ENCODE measurements at regions not wholly inside any gene's neighbourhood (a gene's known extent, or its start where the extent isn't known, plus 50 kb on each side); places are given as distances from the start of the nearest gene placed in this dataset.

DNA sequence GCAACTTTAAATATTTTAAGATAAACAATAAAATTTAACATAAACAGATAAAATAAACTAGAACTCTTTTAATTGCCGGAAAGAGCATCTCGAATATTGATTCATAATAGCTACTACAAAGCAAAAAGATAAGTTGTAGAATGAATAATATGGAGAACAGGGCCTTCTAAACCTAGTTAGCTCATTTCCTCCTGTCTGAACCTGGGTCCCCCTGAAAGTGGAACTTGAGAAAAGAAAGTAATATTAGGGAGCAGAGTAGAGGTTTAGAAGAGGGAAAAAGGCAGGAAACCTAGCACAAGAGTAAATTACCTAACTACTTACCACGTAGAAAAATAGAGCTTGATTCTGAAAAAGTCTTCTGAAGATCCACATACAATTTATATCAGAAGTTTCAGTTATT lies 80.7 kb upstream of the NETO1 start:
- no peaks in the 10 kb centered on the region for H3K79me1 ChIP-seq (ENCODE audit: insufficient read depth, low read depth, low read length, poor library complexity, severe bottlenecking)
- H2BK120ac ChIP-seq (ENCODE audit: low read depth, low read length, poor library complexity, severe bottlenecking), result no peak overlapping the region
- Mint-ChIP-seq H3K27me3 (ENCODE audit: low read depth) (no peaks in the 10 kb centered on the region), H3K27ac (no peak overlapping the region), H3K36me3 (ENCODE audit: insufficient read depth in 1 of 3, low read depth in 3 of 3) (no peaks in the 10 kb centered on the region), H3K4me1 (no peaks in the 10 kb centered on the region), H3K4me3 (no peak overlapping the region), H3K9me3 (no peaks in the 10 kb centered on the region)
- H3K4me1 ChIP-seq (ENCODE audit: insufficient read depth, low read length), result no peaks in the 10 kb centered on the region
- no peak overlapping the region for H2BK12ac ChIP-seq (ENCODE audit: insufficient read length, low read depth, low read length)
- no peaks in the 10 kb centered on the region for H4K20me1 ChIP-seq (ENCODE audit: control insufficient read depth, insufficient read depth, insufficient read length)
- no CpG with 5 or more reads among the region's 3 CpGs for WGBS (ENCODE audit: extremely low coverage, insufficient read length, low lambda C conversion rate)
- no peak overlapping the region for H4K8ac ChIP-seq (replicated peaks; ENCODE audit: insufficient read length, low read depth, low read length)
- H3K4me2 ChIP-seq (ENCODE audit: insufficient read depth, insufficient read length, low read length), result no peak overlapping the region
- no peak overlapping the region for H3K23ac ChIP-seq (ENCODE audit: insufficient read length, low read depth, low read length)
- DNase-seq, result no peak
- no peak overlapping the region for H4K91ac ChIP-seq (ENCODE audit: insufficient read length, low read depth, low read length)
- H3K9ac ChIP-seq (ENCODE audit: extremely low read depth, insufficient read length, low read length), result no peak overlapping the region
- no peak overlapping the region for H3K56ac ChIP-seq (ENCODE audit: insufficient read length, low read depth, low read length)
- H3K79me2 ChIP-seq (ENCODE audit: insufficient read depth, low read length), result no peaks in the 10 kb centered on the region
- no peaks in the 10 kb centered on the region for H3K9me3 ChIP-seq (ENCODE audit: control insufficient read depth, low read depth, low read length)
- TF ChIP-seq, protein P1, sequence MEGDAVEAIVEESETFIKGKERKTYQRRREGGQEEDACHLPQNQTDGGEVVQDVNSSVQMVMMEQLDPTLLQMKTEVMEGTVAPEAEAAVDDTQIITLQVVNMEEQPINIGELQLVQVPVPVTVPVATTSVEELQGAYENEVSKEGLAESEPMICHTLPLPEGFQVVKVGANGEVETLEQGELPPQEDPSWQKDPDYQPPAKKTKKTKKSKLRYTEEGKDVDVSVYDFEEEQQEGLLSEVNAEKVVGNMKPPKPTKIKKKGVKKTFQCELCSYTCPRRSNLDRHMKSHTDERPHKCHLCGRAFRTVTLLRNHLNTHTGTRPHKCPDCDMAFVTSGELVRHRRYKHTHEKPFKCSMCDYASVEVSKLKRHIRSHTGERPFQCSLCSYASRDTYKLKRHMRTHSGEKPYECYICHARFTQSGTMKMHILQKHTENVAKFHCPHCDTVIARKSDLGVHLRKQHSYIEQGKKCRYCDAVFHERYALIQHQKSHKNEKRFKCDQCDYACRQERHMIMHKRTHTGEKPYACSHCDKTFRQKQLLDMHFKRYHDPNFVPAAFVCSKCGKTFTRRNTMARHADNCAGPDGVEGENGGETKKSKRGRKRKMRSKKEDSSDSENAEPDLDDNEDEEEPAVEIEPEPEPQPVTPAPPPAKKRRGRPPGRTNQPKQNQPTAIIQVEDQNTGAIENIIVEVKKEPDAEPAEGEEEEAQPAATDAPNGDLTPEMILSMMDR (conservative IDR thresholded peaks at IDR 0.05), result no peak
- no peak overlapping the region for H3K18ac ChIP-seq (ENCODE audit: insufficient read length, low read depth, low read length)
- H2AFZ ChIP-seq (ENCODE audit: low read length), result no peak overlapping the region
- no peak overlapping the region for H3K14ac ChIP-seq (ENCODE audit: insufficient read depth, low read length)
- H3T11ph ChIP-seq (ENCODE audit: low read length), result no peak overlapping the region
- no peak overlapping the region for H2BK20ac ChIP-seq (ENCODE audit: low read depth, low read length, poor library complexity, severe bottlenecking)
- H3K27ac ChIP-seq (ENCODE audit: insufficient read length, low read depth, low read length), result no peak overlapping the region
- no peak overlapping the region for H2BK5ac ChIP-seq (ENCODE audit: insufficient read length, low read length)
- no peak overlapping the region for H2AK5ac ChIP-seq (ENCODE audit: insufficient read length, low read length)
- no peak overlapping the region for H3K4ac ChIP-seq (ENCODE audit: low read depth, low read length)
- H3K23me2 ChIP-seq (ENCODE audit: insufficient read length, low read depth, low read length, poor library complexity, severe bottlenecking), result no peaks in the 10 kb centered on the region
- H4K5ac ChIP-seq (ENCODE audit: insufficient read length, low read depth, low read length), result no peak overlapping the region
- no peaks in the 10 kb centered on the region for H3K27me3 ChIP-seq (ENCODE audit: insufficient read depth, low read length)
- H2BK15ac ChIP-seq (ENCODE audit: low read depth, low read length), result no peak overlapping the region

Measured in H9 (cell line).